ENCODE measurements at regions not wholly inside any gene's neighbourhood (a gene's known extent, or its start where the extent isn't known, plus 50 kb on each side); places are given as distances from the start of the nearest gene placed in this dataset.

- TF ChIP-seq TAF1 (IDR thresholded peaks at IDR 0.05; ENCODE audit: low read depth) (no peak), REST (IDR thresholded peaks at IDR 0.05; ENCODE audit: low read depth) (no peak)
Measured at GRCh38 chr17:54007855-54008254, 185.1 kb downstream of the KIF2B start.

Measured in Ishikawa (cell line).